ENCODE measurements at regions not wholly inside any gene's neighbourhood (a gene's known extent, or its start where the extent isn't known, plus 50 kb on each side); places are given as distances from the start of the nearest gene placed in this dataset.

DNA sequence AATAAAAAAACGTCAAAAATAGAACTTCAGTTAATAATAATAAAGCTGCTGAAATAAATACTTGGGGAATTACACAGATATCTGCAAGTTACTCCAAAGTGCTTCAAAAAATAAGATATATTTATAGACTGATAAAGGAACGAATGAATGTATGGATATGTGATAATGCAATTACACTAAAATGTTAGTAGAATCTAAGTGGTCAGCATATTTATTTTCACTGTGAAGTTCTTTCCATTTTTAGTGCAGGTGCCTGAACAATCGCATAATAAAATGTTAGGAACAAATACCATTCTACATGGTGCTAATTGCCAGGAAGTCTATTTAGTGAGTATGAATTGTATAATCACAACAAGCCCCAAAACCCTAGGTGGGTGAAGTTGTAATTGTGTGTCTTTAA is 169.6 kb upstream of the RGPD4 start:
- TF ChIP-seq EZH2 (IDR thresholded peaks at IDR 0.05; ENCODE audit: borderline replicate concordance) (no peak), EZH2phosphoT487 (IDR thresholded peaks at IDR 0.05; ENCODE audit: low read depth, severe bottlenecking, unreplicated experiment) (no peak)
- TF ChIP-seq, protein P1, sequence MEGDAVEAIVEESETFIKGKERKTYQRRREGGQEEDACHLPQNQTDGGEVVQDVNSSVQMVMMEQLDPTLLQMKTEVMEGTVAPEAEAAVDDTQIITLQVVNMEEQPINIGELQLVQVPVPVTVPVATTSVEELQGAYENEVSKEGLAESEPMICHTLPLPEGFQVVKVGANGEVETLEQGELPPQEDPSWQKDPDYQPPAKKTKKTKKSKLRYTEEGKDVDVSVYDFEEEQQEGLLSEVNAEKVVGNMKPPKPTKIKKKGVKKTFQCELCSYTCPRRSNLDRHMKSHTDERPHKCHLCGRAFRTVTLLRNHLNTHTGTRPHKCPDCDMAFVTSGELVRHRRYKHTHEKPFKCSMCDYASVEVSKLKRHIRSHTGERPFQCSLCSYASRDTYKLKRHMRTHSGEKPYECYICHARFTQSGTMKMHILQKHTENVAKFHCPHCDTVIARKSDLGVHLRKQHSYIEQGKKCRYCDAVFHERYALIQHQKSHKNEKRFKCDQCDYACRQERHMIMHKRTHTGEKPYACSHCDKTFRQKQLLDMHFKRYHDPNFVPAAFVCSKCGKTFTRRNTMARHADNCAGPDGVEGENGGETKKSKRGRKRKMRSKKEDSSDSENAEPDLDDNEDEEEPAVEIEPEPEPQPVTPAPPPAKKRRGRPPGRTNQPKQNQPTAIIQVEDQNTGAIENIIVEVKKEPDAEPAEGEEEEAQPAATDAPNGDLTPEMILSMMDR (IDR thresholded peaks at IDR 0.05; ENCODE audit: poor library complexity) = no peak

All from hepatocyte (in vitro differentiated cells).